GM12891 (cell line): ENCODE measurements at regions not wholly inside any gene's neighbourhood (a gene's known extent, or its start where the extent isn't known, plus 50 kb on each side); places are given as distances from the start of the nearest gene placed in this dataset.

Experiments used
- POLR2AphosphoS5 ChIP-seq: IDR thresholded peaks from 2 replicates; pipeline ENCODE4 v1.6.1; 2011; ENCODE audit warnings: low read depth, low read length, control low read depth
- POU2F2 ChIP-seq: IDR thresholded peaks from 2 replicates; pipeline ENCODE4 v1.6.1; 2011; ENCODE audit warnings: low read depth, mild to moderate bottlenecking, control low read depth, low read length, moderate library complexity
- TAF1 ChIP-seq: IDR thresholded peaks from 2 replicates; pipeline ENCODE4 v1.6.1; 2011; ENCODE audit warnings: low read depth, low read length, control low read depth

GRCh38 chr6:21798468-21798867 is 204.9 kb downstream of the SOX4 start:
- no peak for TF ChIP-seq TAF1
- no peak for TF ChIP-seq POLR2AphosphoS5
- TF ChIP-seq POU2F2: no peak
